ENCODE measurements at regions not wholly inside any gene's neighbourhood (a gene's known extent, or its start where the extent isn't known, plus 50 kb on each side); places are given as distances from the start of the nearest gene placed in this dataset.

GRCh38 chr6:23174781-23175361 lies 605.5 kb downstream of the HDGFL1 start:
- TF ChIP-seq CTCF (IDR thresholded peaks at IDR 0.05) (no peak), EP300 (IDR thresholded peaks at IDR 0.05) (no peak), POLR2A (IDR thresholded peaks at IDR 0.05; ENCODE audit: low read depth) (no peak)

Data from esophagus muscularis mucosa (tissue), 4 donors.